AG09319 (cell line): ENCODE measurements at regions not wholly inside any gene's neighbourhood (a gene's known extent, or its start where the extent isn't known, plus 50 kb on each side); places are given as distances from the start of the nearest gene placed in this dataset.

ENCODE experiments used
- DNase-seq: peaks from one replicate; pipeline ENCODE4 v3.0.0-alpha.2; 2010; ENCODE audit warnings: low read depth; ENCODE audit errors: extremely low read depth
- CTCF ChIP-seq: IDR thresholded peaks from 2 replicates; pipeline ENCODE4 v1.5.1; 2011; ENCODE audit warnings: low read depth, mild to moderate bottlenecking, inconsistent platforms, low read length, moderate library complexity

- no peak for DNase-seq
- no peak for TF ChIP-seq CTCF
These were observed 290.7 kb downstream of the TCF7L2 start for GRCh38 chr10:113240736-113241135.

- no peak for DNase-seq
- TF ChIP-seq CTCF = no peak
These were observed 291.7 kb downstream of the TCF7L2 start for GRCh38 chr10:113241599-113242360.

GRCh38 chr10:113243311-113243710 lies 293.3 kb downstream of the TCF7L2 start:
- no peak for TF ChIP-seq CTCF
- no peak for DNase-seq

GRCh38 chr10:113244750-113245149 lies 294.7 kb downstream of the TCF7L2 start:
- no peak for DNase-seq
- no peak for TF ChIP-seq CTCF

- DNase-seq = no peak
- TF ChIP-seq CTCF = no peak
These were observed 295.2 kb downstream of the TCF7L2 start for GRCh38 chr10:113245286-113245685.

GRCh38 chr10:113247050-113247449 lies 297.0 kb downstream of the TCF7L2 start:
- DNase-seq = no peak
- no peak for TF ChIP-seq CTCF

- no peak for DNase-seq
- no peak for TF ChIP-seq CTCF
These were observed 299.9 kb upstream of the HABP2 start for GRCh38 chr10:113252650-113253618.
